ENCODE measurements at regions not wholly inside any gene's neighbourhood (a gene's known extent, or its start where the extent isn't known, plus 50 kb on each side); places are given as distances from the start of the nearest gene placed in this dataset.

DNA sequence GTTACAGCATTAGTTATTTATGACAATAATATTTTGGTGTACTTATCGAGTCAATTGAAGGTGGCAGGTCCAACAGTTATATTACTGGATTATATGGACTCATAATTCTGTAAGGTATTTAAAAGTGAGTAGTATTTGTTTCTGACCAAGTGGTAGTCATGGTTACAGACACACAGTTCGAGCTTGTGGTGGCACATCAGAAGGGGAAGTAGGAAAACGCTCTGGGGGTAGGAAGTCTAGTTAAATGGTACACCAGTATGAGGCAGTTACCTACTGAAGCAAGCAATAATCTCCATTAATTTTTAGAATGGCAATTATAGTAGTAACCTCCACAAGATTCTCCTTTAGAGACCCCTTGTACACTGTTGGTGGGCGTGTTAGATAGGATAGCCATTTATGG is 541.2 kb downstream of the ETV1 start:
- H2AFZ ChIP-seq (ENCODE audit: low read length), result no peak overlapping the region
- CTCF ChIA-PET (ENCODE audit: unreplicated experiment), result no interaction called here
- no peak overlapping the region for H3K27ac ChIP-seq (ENCODE audit: low read depth, low read length, poor library complexity, severe bottlenecking)
- no peaks in the 10 kb centered on the region for H3K9me2 ChIP-seq (ENCODE audit: insufficient read depth, low read length)
- H3K4me2 ChIP-seq (ENCODE audit: low read length), result no peak overlapping the region
- H4K20me1 ChIP-seq (ENCODE audit: insufficient read depth, low read length), result no peaks in the 10 kb centered on the region
- no peak overlapping the region for H3K4me3 ChIP-seq (ENCODE audit: low read depth, low read length, poor library complexity, severe bottlenecking)
- no peak for DNase-seq (ENCODE audit: low spot score)
- no peaks in the 10 kb centered on the region for H3K36me3 ChIP-seq (ENCODE audit: insufficient read depth, low read length)
- H3K9me3 ChIP-seq (ENCODE audit: low read length), result no peaks in the 10 kb centered on the region
- intact Hi-C loops (cut with micrococcal nuclease; ENCODE audit: unreplicated experiment), result no loop called here
- H3K79me2 ChIP-seq (ENCODE audit: insufficient read depth, low read depth, low read length), result no peaks in the 10 kb centered on the region
- POLR2A ChIA-PET, result interaction anchor here (0.6 kb wide), 1 partner anchor 58 kb away, joined by 3 read pairs; no protein-coding TSS in a partner anchor
- no peak for TF ChIP-seq EZH2phosphoT487 (IDR thresholded peaks at IDR 0.05; ENCODE audit: borderline replicate concordance, low read depth, low read length)
- TF ChIP-seq, protein P1, sequence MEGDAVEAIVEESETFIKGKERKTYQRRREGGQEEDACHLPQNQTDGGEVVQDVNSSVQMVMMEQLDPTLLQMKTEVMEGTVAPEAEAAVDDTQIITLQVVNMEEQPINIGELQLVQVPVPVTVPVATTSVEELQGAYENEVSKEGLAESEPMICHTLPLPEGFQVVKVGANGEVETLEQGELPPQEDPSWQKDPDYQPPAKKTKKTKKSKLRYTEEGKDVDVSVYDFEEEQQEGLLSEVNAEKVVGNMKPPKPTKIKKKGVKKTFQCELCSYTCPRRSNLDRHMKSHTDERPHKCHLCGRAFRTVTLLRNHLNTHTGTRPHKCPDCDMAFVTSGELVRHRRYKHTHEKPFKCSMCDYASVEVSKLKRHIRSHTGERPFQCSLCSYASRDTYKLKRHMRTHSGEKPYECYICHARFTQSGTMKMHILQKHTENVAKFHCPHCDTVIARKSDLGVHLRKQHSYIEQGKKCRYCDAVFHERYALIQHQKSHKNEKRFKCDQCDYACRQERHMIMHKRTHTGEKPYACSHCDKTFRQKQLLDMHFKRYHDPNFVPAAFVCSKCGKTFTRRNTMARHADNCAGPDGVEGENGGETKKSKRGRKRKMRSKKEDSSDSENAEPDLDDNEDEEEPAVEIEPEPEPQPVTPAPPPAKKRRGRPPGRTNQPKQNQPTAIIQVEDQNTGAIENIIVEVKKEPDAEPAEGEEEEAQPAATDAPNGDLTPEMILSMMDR (conservative IDR thresholded peaks at IDR 0.05; ENCODE audit: low read length), result no peak
- BruUV-seq (replicated peaks), result no TSS peak
- no peaks in the 10 kb centered on the region for H3K4me1 ChIP-seq (ENCODE audit: insufficient read depth, low read length, poor library complexity, severe bottlenecking)

DNA sequence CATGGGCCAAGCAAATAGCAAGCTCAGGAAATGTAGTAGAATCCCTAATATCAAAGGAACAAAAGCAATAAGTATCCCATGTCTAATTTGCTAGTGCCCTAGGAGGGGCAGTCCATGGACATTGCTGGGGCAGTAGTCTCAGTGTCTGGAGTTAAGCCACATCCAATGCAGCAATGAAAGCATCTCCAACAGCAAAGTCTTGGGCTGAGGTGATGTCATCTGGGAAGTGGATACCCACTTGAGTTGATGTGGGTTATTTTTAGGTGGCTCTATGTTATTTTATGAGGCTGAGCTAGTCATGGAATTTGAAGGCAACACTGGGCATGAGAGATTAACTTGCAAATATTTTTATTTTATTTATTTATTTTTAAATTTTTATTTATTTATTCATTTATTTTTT is 540.0 kb downstream of the ETV1 start:
- no peak overlapping the region for H3K4me3 ChIP-seq (ENCODE audit: low read depth, low read length, poor library complexity, severe bottlenecking)
- no TSS peak for BruUV-seq (replicated peaks)
- H3K4me2 ChIP-seq (ENCODE audit: low read length), result no peak overlapping the region
- H4K20me1 ChIP-seq (ENCODE audit: insufficient read depth, low read length), result no peaks in the 10 kb centered on the region
- no peak overlapping the region for H2AFZ ChIP-seq (ENCODE audit: low read length)
- CTCF ChIA-PET (ENCODE audit: unreplicated experiment), result no interaction called here
- no peaks in the 10 kb centered on the region for H3K9me3 ChIP-seq (ENCODE audit: low read length)
- no peak for DNase-seq (ENCODE audit: low spot score)
- intact Hi-C loops (cut with micrococcal nuclease; ENCODE audit: unreplicated experiment), result no loop called here
- H3K36me3 ChIP-seq (ENCODE audit: insufficient read depth, low read length), result no peaks in the 10 kb centered on the region
- TF ChIP-seq, protein P1 (conservative IDR thresholded peaks at IDR 0.05; ENCODE audit: low read length), result no peak
- TF ChIP-seq EZH2phosphoT487 (IDR thresholded peaks at IDR 0.05; ENCODE audit: borderline replicate concordance, low read depth, low read length), result no peak
- H3K79me2 ChIP-seq (ENCODE audit: insufficient read depth, low read depth, low read length), result no peaks in the 10 kb centered on the region
- H3K27ac ChIP-seq (ENCODE audit: low read depth, low read length, poor library complexity, severe bottlenecking), result no peak overlapping the region
- H3K4me1 ChIP-seq (ENCODE audit: insufficient read depth, low read length, poor library complexity, severe bottlenecking), result no peaks in the 10 kb centered on the region
- POLR2A ChIA-PET, result interaction anchor here (1.4 kb wide), 1 partner anchor 10 kb away, joined by 3 read pairs; no protein-coding TSS in a partner anchor
- H3K9me2 ChIP-seq (ENCODE audit: insufficient read depth, low read length), result no peaks in the 10 kb centered on the region

DNA sequence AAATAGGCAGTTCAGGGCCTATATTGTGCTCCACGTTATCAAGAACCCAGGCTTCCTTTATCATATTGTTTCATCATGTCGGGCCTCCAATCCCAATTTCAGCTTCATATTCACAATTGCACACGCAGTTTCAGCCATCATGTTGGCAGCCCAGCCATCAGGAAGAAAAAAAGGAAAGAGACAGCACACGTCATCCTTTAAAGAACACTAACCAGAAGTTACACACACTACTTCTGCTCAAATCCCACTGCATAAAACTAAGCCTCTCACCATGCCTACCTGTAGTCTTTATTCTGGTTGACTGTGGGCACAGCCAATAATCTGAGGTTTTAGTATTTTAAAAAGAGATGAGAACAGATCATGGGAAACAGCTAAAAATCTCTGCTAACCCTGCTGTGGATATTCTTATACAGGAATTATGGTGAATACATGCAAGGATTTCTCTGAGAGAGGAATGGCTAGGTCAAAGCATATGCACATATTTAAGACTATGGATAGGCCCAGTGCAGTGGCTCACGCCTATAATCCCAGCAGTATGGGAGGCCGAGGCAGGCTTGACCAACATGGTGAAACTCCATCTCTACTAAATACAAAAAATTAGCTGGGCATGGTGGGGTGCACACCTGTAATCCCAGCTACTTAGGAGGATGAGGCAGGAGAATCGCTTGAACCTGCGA is 534.4 kb downstream of the ETV1 start:
- Histone ChIP-seq H2AFZ (ENCODE audit: low read length) (no peak overlapping the region), H3K4me3 (ENCODE audit: low read depth, low read length, poor library complexity, severe bottlenecking) (no peak overlapping the region), H3K4me2 (ENCODE audit: low read length) (no peak overlapping the region), H4K20me1 (ENCODE audit: insufficient read depth, low read length) (no peaks in the 10 kb centered on the region), H3K9me2 (ENCODE audit: insufficient read depth, low read length) (no peaks in the 10 kb centered on the region), H3K27ac (ENCODE audit: low read depth, low read length, poor library complexity, severe bottlenecking) (no peak overlapping the region), H3K4me1 (ENCODE audit: insufficient read depth, low read length, poor library complexity, severe bottlenecking) (no peaks in the 10 kb centered on the region), H3K79me2 (ENCODE audit: insufficient read depth, low read depth, low read length) (no peaks in the 10 kb centered on the region), H3K9me3 (ENCODE audit: low read length) (no peaks in the 10 kb centered on the region), H3K36me3 (ENCODE audit: insufficient read depth, low read length) (no peaks in the 10 kb centered on the region)
- ChIA-PET CTCF (ENCODE audit: unreplicated experiment) (no interaction called here), POLR2A (interaction anchor here (0.6 kb wide), 1 partner anchor 213 kb away, joined by 3 read pairs; no protein-coding TSS in a partner anchor)
- intact Hi-C loops (cut with micrococcal nuclease; ENCODE audit: unreplicated experiment), result no loop called here
- no TSS peak for BruUV-seq (replicated peaks)
- TF ChIP-seq, protein P1 (conservative IDR thresholded peaks at IDR 0.05; ENCODE audit: low read length), result no peak
- no peak for TF ChIP-seq EZH2phosphoT487 (IDR thresholded peaks at IDR 0.05; ENCODE audit: borderline replicate concordance, low read depth, low read length)
- no peak for DNase-seq (ENCODE audit: low spot score)

Data from OCI-LY7 (cell line).